ENCODE measurements at regions not wholly inside any gene's neighbourhood (a gene's known extent, or its start where the extent isn't known, plus 50 kb on each side); places are given as distances from the start of the nearest gene placed in this dataset.

DNA sequence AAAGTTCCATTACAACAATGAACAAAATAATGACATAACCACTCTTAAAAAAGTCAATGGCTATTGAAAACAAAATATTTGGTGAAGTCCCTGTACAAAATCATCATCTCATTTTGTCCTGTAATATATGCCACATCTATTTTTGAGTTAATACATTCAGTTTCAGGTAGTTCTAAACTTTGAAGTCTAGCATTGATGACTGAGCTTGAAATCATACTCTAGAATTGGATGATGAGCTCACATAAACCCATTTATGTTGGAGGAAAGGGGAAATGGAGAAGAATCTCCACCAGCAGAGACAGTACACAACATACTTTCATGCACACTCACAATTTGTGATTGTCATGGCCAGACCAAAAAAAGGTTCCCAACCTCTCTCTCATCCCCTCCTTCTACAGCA lies 371.1 kb upstream of the NR3C2 start:
- no peak for DNase-seq (ENCODE audit: low read depth in 3 of 3)

GRCh38 chr4:148812101-148812500 lies 369.9 kb upstream of the NR3C2 start:
- no peak for DNase-seq (ENCODE audit: low read depth in 3 of 3)

DNA sequence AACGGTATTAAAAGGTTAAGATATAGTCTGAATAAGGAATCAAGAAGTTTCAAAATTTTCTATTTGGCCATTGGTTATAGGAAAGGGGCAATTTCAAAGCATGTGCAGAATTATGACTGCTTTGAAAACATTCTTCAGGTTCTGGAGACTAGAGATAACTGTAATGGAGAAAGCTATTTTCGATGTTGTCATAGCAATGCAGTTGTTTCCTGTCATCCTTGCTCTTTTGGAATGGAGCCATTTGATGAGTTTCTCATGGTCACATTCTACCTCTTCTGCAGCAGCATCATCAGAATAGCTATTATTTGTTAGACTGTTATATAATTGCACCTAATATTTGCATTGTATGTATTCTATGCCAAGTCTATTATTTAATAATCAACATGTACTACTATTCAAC lies 368.2 kb upstream of the NR3C2 start:
- no peak for DNase-seq (ENCODE audit: low read depth in 3 of 3)

GRCh38 chr4:148808416-148808815 lies 366.2 kb upstream of the NR3C2 start:
- no peak for DNase-seq (ENCODE audit: low read depth in 3 of 3)

- DNase-seq (ENCODE audit: low read depth in 3 of 3), result no peak
Observed at GRCh38 chr4:148800940-148801339, 358.7 kb upstream of the NR3C2 start.

DNA sequence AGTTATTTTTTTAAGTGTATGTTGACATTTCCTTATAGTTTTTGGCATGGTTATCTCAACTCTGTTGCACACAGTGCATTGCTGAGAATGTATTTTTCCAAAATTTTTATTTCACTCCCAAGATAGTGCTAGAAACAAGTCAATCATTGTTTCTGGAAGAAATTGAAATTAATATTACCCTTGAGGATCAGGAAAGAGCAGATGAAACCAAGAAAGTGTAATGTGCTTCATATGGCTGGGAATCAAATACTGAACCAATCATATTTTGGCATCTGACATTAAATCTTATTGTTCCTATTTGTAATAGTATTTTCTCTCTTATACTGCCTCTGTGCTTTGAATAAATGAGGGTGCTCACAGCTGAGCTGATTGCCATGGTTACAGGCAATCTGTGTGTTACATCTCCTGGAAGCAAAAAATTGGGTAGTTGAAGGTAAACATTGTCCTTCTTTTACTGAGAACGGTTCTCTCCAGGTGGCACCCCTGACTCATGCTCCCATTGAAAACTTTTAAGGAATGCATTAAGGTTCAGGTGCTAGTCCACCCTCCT lies 358.2 kb upstream of the NR3C2 start:
- no peak for DNase-seq (ENCODE audit: low read depth in 3 of 3)

DNA sequence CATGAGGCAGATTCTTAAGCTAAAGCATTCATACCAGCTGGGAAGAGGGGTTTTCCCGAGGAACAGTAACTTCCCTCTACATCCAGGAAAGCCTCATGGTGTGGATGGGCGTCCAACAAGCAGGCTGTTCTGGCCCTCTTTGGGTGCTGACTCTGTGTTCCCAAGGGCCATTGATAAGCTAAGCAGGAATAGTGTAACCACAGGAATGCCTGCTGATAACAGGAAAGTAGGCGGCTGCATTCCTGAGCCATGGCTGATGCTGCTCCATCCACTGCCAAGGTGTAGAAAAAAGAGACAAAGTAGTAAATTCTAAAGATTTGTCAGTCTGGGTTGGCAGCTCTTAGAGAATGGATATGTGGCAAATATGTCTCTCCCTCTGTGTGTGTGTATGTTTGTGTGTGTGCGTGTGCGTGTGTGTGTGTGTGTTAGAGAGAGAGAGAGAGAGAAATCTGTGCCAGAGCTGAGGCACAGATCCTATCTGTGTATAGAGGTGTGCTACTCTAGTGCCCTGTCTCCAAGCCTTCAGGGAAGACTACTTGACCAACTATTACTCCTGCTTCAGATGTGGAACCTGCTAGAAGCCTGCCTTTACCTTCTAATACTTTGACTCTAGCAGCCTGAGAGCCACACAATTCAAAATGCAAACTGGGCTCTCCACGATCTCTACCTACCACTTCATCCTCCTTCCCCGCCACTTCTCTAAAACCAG lies 353.1 kb upstream of the NR3C2 start:
- DNase-seq (ENCODE audit: low read depth in 3 of 3), result no peak

DNA sequence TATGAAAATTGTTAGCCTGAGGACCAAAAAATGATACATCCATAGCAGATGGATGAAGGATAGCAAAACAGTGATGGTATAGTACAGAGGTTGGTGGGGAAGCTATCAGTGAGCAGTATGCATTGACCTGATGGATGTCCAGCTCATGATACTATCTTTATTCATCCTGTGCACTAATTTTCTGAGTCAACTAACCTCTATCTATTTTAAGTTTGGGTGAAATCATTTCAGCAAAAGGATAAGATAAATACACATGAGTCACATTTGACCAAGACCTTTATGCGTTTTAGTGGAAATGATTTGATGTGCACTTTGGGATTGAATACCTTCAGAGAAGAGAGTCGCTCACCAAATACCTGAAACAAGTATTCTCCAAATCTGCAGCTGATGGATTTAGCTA lies 351.0 kb upstream of the NR3C2 start:
- no peak for DNase-seq (ENCODE audit: low read depth in 3 of 3)

- no peak for DNase-seq (ENCODE audit: low read depth in 3 of 3)
Observed at GRCh38 chr4:148790691-148791090, 348.5 kb upstream of the NR3C2 start.

- no peak for DNase-seq (ENCODE audit: low read depth in 3 of 3)
Observed at GRCh38 chr4:148790246-148790645, 348.0 kb upstream of the NR3C2 start.

DNA sequence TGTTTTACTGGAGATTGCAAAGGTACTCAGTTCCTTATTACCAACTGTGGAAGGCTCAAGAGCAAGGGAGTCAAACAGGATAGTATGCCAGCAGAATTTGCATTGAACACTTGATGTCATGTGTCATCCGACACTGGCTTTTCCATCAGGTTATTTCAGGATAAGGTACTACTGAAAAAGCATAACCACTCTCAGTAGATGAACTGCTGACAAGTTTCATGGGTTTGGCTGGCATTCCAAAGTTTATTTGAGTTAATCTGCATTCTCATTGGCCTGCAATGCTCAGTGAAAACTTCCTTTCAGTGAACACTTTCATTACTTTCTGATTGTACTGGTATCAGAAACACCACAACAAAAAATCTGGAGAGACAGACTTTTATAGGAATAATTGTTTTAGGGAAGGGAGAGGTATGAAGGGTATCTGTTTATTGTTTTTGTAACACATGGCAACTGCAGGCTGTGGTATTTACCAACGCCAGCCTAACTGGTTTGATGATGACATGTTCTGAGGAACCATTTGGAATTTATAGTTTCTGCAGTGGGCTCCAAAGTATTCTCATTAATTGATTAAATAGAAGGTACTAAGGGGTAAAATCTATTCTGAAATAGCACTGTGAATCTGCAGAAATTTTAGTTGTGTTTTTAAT lies 345.7 kb upstream of the NR3C2 start:
- DNase-seq (ENCODE audit: low read depth in 3 of 3), result no peak

- DNase-seq (ENCODE audit: low read depth in 3 of 3), result no peak
Observed at GRCh38 chr4:148787285-148787684, 345.1 kb upstream of the NR3C2 start.

DNA sequence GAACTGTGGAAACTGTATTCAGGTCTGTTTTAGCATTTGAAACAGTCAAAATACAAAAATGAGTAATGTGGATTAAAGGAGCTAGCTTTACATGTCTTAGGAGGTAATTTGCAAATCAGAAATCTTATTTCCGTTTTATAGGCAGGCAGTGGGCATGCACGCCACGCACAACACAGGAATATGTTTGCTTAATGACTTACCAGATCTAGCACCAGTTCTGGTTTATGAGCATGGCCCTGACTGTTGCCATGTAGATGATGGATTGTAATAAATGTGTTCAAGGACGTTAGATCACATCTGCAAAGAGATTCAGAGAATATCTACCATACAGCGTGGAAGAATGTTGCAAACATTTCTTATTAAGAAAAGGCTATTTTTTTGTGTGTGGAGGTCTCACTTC lies 344.5 kb upstream of the NR3C2 start:
- DNase-seq (ENCODE audit: low read depth in 3 of 3), result no peak

- no peak for DNase-seq (ENCODE audit: low read depth in 3 of 3)
Observed at GRCh38 chr4:148782284-148782683, 340.1 kb upstream of the NR3C2 start.

DNA sequence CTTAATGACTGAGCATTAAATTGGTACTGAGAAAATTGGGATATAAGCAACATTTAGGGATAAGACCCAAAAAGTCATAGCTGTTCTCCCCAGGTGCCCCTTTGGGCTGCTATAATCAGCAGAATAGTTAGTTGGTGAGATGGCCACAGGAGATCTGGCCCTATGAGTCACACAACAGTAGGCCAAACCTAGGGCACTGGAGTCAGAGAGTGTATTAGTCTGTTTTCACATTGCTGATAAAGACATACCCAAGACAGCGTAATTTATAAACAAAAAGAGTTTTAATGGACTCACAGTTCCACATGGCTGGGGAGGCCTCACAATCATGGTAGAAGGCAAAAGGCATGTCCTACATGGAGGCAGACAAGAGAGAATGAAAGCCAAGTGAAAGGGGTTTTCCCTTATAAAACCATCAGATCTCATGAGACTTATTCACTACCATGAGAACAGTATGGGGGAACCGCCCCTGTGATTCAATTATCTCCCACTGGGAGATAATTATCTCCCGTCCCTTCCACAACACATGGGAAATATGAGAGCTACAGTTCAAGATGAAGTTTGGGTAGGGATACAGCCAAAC lies 338.3 kb upstream of the NR3C2 start:
- no peak for DNase-seq (ENCODE audit: low read depth in 3 of 3)

GRCh38 chr4:148779771-148780170 lies 337.6 kb upstream of the NR3C2 start:
- DNase-seq (ENCODE audit: low read depth in 3 of 3), result no peak

DNA sequence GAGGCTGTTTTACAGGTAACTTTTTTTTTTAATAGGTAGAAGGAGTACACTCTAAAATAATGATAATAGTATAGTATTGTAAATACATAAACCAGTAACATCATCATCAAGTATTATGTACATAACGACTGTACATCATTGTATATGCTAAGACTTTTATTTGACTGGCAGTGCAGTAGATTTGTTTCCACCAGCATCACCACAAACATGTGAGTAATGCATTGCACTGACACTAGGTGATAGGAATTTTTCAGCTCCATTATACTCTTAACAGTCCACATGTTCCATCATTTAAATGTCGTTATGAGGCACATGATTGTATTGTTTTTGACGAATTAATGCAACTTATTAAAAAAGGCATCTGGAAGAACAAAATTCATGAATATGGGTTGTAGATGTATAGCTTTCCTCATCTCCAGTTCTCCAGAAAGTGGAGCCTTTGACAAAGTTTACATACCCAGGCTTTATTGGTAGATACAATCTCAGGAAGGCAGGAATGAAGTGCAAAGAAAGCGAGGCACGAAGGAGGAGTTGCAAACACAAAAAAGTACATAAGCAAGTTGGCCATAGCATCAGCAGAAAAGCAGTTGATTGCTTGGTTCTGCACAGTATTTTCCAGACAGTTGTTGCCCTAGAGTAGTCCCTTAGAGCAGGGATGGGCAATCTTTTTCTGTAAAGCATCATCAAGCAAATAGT lies 336.9 kb upstream of the NR3C2 start:
- no peak for DNase-seq (ENCODE audit: low read depth in 3 of 3)

DNA sequence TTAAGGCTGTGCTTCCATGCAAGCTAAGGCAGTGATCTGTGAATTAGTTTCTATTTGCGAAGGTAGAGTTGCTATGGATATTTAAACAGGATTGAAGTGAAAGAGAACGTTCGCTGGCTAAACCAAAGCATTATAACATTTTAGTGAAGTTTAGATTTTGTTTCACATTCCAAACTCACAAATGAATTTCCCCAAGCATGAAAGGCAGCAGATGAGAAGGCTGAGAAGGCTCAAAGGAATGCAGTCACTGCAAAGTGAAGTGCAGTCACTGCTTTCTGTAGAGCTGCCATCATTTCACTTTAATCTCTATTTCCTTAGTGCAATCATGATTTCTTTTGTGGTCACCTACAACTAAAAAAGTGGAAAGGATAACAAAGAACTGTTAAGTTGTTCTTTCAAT lies 334.7 kb upstream of the NR3C2 start:
- no peak for DNase-seq (ENCODE audit: low read depth in 3 of 3)

GRCh38 chr4:148774134-148774533 lies 331.9 kb upstream of the NR3C2 start:
- no peak for DNase-seq (ENCODE audit: low read depth in 3 of 3)

DNA sequence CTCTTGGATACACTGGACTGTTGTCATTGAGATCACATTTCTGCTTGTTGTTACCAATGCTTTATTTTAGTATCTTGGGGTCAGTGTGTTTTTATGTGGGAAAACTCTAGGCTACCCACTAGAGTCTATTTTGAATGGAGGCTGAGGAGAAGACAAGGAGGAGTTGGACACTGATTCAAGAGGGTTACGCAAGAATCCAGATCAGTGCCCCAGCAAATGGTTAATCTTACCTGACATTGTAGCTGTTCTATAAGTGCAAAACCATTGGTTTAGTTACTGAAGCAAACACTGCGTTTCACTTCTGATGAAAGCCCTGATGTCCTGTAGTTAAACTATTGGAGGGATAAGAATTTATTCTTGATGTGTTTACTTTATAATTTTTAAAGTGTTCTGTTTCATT lies 331.1 kb upstream of the NR3C2 start:
- no peak for DNase-seq (ENCODE audit: low read depth in 3 of 3)

- no peak for DNase-seq (ENCODE audit: low read depth in 3 of 3)
Observed at GRCh38 chr4:148770848-148771247, 328.6 kb upstream of the NR3C2 start.

DNA sequence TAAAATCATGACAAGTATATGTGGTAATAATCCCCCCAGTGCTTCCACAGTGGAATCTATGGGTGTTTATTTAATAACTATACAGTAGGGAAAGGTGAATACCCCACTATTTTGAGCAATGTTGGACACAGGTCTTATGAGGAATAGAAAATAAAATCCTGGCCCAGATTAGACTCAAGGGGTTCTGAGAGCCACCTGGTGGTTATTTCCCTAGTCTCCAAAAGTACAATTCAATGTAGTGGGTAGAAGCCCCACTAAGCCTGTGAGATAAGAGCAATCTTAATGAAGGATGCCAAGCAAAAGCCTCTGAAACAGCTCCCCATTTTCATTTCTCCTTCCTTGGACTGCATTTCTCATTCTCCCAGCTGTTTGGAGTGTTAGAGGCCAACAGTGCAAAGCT lies 328.2 kb upstream of the NR3C2 start:
- no peak for DNase-seq (ENCODE audit: low read depth in 3 of 3)

DNA sequence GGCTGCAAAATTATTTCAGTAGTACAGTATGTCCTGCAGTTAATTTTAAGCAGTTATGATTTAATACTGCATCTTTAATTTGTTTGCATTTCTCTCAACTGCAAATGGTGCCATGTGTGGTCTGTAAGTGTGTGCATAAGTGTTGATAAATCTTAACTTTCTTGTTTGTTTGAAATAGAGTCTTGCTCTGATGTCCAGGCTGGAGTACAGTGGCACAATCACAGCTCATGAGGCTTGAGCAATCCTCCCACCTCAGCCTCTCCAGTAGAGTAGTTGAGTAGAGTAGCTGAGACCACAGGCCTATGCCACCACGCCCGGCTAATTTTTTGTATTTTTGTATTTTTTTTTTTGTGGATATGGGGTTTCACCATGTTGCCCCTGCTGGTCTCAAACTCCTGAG lies 322.5 kb upstream of the NR3C2 start:
- DNase-seq (ENCODE audit: low read depth in 3 of 3), result no peak
